ENCODE measurements at regions not wholly inside any gene's neighbourhood (a gene's known extent, or its start where the extent isn't known, plus 50 kb on each side); places are given as distances from the start of the nearest gene placed in this dataset.

DNA sequence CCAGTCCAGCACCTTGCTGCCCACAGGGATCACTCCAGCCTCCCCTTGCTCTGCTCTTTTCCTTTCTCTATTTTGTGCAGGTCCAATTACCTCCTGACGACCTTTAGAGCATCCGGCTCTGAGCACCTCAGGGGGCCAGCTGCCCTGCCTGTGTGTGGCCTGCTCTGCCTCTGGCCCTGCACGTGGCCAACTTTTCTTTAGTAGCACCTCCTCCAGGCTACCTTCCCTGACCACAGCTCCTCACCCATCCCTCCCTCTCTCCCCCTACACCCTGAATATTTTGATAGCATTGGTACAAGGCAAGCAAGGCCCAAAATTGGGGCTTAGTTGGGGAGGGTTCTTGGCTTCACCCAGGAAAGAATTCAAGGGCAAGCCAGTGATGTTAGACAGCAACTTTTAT is 66.9 kb upstream of the PRR20G start:
- no peaks in the 10 kb centered on the region for H3K4me1 ChIP-seq
- 65 to 77% (median 72%) methylated on average over 3 of the region's 3 CpGs for WGBS, 5 donors
- intact Hi-C loops (cut with DNase I; ENCODE audit: low total_unique reads): no loop called here

DNA sequence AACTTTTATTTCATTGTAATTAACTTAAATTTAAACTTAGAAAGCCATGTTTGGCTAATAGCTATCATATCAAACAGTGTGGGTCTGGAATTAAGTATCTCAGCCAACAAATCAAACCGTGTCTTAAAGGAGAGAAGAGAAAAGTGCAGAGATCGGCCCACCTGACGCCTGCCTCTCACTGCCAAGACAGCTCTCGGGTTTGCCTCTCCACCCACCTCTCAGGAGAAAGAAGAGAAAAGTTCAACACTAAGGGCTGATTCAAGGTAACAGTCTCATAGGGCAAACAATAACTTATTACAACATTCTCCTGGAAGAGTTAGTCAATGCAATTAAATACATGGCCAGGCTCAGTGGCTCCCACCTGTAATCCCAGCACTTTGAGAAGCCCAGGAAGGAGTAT is 64.8 kb upstream of the PRR20G start:
- H3K36me3 ChIP-seq: no peaks in the 10 kb centered on the region
- TF ChIP-seq, protein P1, sequence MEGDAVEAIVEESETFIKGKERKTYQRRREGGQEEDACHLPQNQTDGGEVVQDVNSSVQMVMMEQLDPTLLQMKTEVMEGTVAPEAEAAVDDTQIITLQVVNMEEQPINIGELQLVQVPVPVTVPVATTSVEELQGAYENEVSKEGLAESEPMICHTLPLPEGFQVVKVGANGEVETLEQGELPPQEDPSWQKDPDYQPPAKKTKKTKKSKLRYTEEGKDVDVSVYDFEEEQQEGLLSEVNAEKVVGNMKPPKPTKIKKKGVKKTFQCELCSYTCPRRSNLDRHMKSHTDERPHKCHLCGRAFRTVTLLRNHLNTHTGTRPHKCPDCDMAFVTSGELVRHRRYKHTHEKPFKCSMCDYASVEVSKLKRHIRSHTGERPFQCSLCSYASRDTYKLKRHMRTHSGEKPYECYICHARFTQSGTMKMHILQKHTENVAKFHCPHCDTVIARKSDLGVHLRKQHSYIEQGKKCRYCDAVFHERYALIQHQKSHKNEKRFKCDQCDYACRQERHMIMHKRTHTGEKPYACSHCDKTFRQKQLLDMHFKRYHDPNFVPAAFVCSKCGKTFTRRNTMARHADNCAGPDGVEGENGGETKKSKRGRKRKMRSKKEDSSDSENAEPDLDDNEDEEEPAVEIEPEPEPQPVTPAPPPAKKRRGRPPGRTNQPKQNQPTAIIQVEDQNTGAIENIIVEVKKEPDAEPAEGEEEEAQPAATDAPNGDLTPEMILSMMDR (IDR thresholded peaks at IDR 0.05 in 8 of 11, conservative IDR thresholded peaks at IDR 0.05 in 3 of 11): no peak
- TF ChIP-seq POLR2AphosphoS5 (IDR thresholded peaks at IDR 0.05): no peak
- no peak for TF ChIP-seq POLR2A (IDR thresholded peaks at IDR 0.05)
- H3K4me3 ChIP-seq: no peak overlapping the region
- no peak for DNase-seq
- H3K9me3 ChIP-seq: peaks cover 0 to 30% (median 20%) of the 10 kb centered on the region in 8 donors
- peaks cover 0 to 24% (median 7%) of the 10 kb centered on the region in 7 donors for H3K27me3 ChIP-seq (replicated peaks in 1 of 7)
- WGBS, 5 donors: 83 to 90% (median 84%) methylated on average over 4 of the region's 4 CpGs
- H3K27ac ChIP-seq: no peak overlapping the region
- no peaks in the 10 kb centered on the region for H3K4me1 ChIP-seq
- intact Hi-C loops (cut with DNase I; ENCODE audit: low total_unique reads): no loop called here

More for the DNA sequence above, 66.9 kb upstream of the PRR20G start:
- TF ChIP-seq POLR2AphosphoS5 (IDR thresholded peaks at IDR 0.05) (no peak), POLR2A (IDR thresholded peaks at IDR 0.05) (no peak)
- TF ChIP-seq, protein P1 (IDR thresholded peaks at IDR 0.05 in 8 of 11, conservative IDR thresholded peaks at IDR 0.05 in 3 of 11): no peak
- no peak for DNase-seq
- no peak overlapping the region for H3K4me3 ChIP-seq
- H3K27me3 ChIP-seq (replicated peaks in 1 of 7): peaks cover 0 to 16% (median 4%) of the 10 kb centered on the region in 7 donors
- H3K36me3 ChIP-seq: no peaks in the 10 kb centered on the region
- peaks cover 0 to 32% (median 20%) of the 10 kb centered on the region in 8 donors for H3K9me3 ChIP-seq
- no peak overlapping the region for H3K27ac ChIP-seq

- 75 to 79% (median 78%) methylated on average over 9 to 12 of the region's 12 CpGs for WGBS, 5 donors
- H3K27me3 ChIP-seq (replicated peaks in 1 of 7): peaks cover 0 to 28% (median 7%) of the 10 kb centered on the region in 7 donors
- DNase-seq: no peak
- TF ChIP-seq, protein P1 (IDR thresholded peaks at IDR 0.05 in 8 of 11, conservative IDR thresholded peaks at IDR 0.05 in 3 of 11): no peak
- TF ChIP-seq POLR2A (IDR thresholded peaks at IDR 0.05): no peak
- TF ChIP-seq POLR2AphosphoS5 (IDR thresholded peaks at IDR 0.05): no peak
- H3K36me3 ChIP-seq: no peaks in the 10 kb centered on the region
- intact Hi-C loops (cut with DNase I; ENCODE audit: low total_unique reads): no loop called here
- no peak overlapping the region for H3K4me3 ChIP-seq
- H3K9me3 ChIP-seq: peaks cover 0 to 24% (median 14%) of the 10 kb centered on the region in 8 donors
- no peaks in the 10 kb centered on the region for H3K4me1 ChIP-seq
- no peak overlapping the region for H3K27ac ChIP-seq
Measured at GRCh38 chr3:127351775-127352350, 64.0 kb upstream of the PRR20G start.

DNA sequence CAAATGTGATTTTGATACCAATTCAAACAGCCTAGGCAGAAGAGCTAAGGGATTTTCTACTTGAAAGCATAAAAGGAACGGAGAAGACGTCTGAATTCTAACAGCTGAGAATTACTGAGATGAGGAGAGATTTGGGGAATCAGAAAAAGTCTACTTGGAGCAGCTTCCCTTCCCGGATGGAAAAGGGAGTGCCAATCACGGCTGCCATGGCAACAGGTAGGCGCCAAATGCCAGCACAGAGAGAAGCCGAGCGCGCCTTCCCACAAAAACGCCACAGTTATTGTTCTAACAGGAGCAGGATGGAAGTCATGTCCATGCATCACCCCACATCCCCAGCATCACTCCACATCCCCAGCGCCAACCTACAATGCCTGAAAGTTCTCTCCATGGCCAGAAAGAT is 63.5 kb upstream of the PRR20G start:
- Histone ChIP-seq H3K9me3 (peaks cover 0 to 19% (median 9%) of the 10 kb centered on the region in 8 donors), H3K4me1 (no peaks in the 10 kb centered on the region), H3K27me3 (replicated peaks in 1 of 7) (peaks cover 0 to 28% (median 7%) of the 10 kb centered on the region in 7 donors), H3K27ac (no peak overlapping the region), H3K36me3 (no peaks in the 10 kb centered on the region), H3K4me3 (no peak overlapping the region)
- intact Hi-C loops (cut with DNase I; ENCODE audit: low total_unique reads): no loop called here
- TF ChIP-seq, protein P1 (IDR thresholded peaks at IDR 0.05 in 8 of 11, conservative IDR thresholded peaks at IDR 0.05 in 3 of 11): no peak
- TF ChIP-seq POLR2AphosphoS5 (IDR thresholded peaks at IDR 0.05): no peak
- no peak for TF ChIP-seq POLR2A (IDR thresholded peaks at IDR 0.05)
- WGBS, 5 donors: 69 to 85% (median 77%) methylated on average over 10 of the region's 10 CpGs
- no peak for DNase-seq
